Activated CD8-positive, alpha-beta T cell treated with anti-CD3 and anti-CD28 coated beads, Interleukin-2, amount 10 ng/mL, durations not matched to agents 7 days and 5 days (primary cell): ENCODE measurements at regions not wholly inside any gene's neighbourhood (a gene's known extent, or its start where the extent isn't known, plus 50 kb on each side); places are given as distances from the start of the nearest gene placed in this dataset.

Experiments
- ATAC-seq: fragments of 150-1000 bp; cut with Tn5 transposase; one replicate; pipeline ENCODE4 v1.10.0; 2021; ENCODE audit warnings: moderate library complexity
- CTCF ChIA-PET: fragments of 350-600 bp; sonication (Branson Sonifier 250); formaldehyde crosslinking; loops from one replicate; lab custom pipeline; 2021; ENCODE audit warnings: antibody characterized with exemption; lab: Charles Lee
- POLR2A ChIA-PET: fragments of 350-600 bp; sonication (Branson Sonifier 250); formaldehyde crosslinking; loops from one replicate; lab custom pipeline; 2021; ENCODE audit warnings: antibody characterized with exemption; lab: Charles Lee
- DNase-seq: peaks from one replicate; pipeline ENCODE4 v3.0.0-alpha.2; 2020
- H3K27ac Mint-ChIP-seq: one replicate; pipeline ENCODE4 v1.8.0; 2021; ENCODE audit warnings: mild to moderate bottlenecking, mixed read lengths
- H3K27me3 Mint-ChIP-seq: one replicate; pipeline ENCODE4 v1.8.0; 2021; ENCODE audit warnings: low read depth, mixed read lengths
- H3K36me3 Mint-ChIP-seq: one replicate; pipeline ENCODE4 v1.8.0; 2021; ENCODE audit warnings: low read depth, mixed read lengths
- H3K4me1 Mint-ChIP-seq: one replicate; pipeline ENCODE4 v1.8.0; 2021; ENCODE audit warnings: low read depth, mixed read lengths
- H3K4me3 Mint-ChIP-seq: one replicate; pipeline ENCODE4 v1.8.0; 2021; ENCODE audit warnings: mild to moderate bottlenecking, mixed read lengths
- H3K9me3 Mint-ChIP-seq: one replicate; pipeline ENCODE4 v1.8.0; 2022; ENCODE audit warnings: mixed read lengths; ENCODE audit not compliant: insufficient read depth

GRCh38 chr4:184937030-184937710 is 81.1 kb upstream of the HELT start:
- Mint-ChIP-seq H3K9me3 (no peaks in the 10 kb centered on the region), H3K27ac (no peak overlapping the region), H3K4me3 (no peak overlapping the region), H3K4me1 (peaks cover 7% of the 10 kb centered on the region), H3K36me3 (no peaks in the 10 kb centered on the region), H3K27me3 (peaks cover 30% of the 10 kb centered on the region)
- ChIA-PET POLR2A (no interaction called here), CTCF (interaction anchor here (0.7 kb wide), 1 partner anchor 112 kb away, joined by 3 read pairs; no protein-coding TSS in a partner anchor)
- ATAC-seq, result no peak
- no peak for DNase-seq

GRCh38 chr4:184937745-184938144 is 80.5 kb upstream of the HELT start:
- H3K27me3 Mint-ChIP-seq, result peaks cover 30% of the 10 kb centered on the region
- H3K9me3 Mint-ChIP-seq, result no peaks in the 10 kb centered on the region
- CTCF ChIA-PET, result no interaction called here
- H3K36me3 Mint-ChIP-seq, result no peaks in the 10 kb centered on the region
- POLR2A ChIA-PET, result no interaction called here
- peaks cover 2% of the 10 kb centered on the region for H3K4me1 Mint-ChIP-seq
- H3K27ac Mint-ChIP-seq, result no peak overlapping the region
- ATAC-seq, result no peak
- H3K4me3 Mint-ChIP-seq, result no peak overlapping the region
- DNase-seq, result no peak

- ChIA-PET CTCF (no interaction called here), POLR2A (no interaction called here)
- ATAC-seq (no peak), DNase-seq (no peak)
- no peaks in the 10 kb centered on the region for H3K4me1 Mint-ChIP-seq
- no peak overlapping the region for H3K4me3 Mint-ChIP-seq
- no peaks in the 10 kb centered on the region for H3K9me3 Mint-ChIP-seq
- no peak overlapping the region for H3K27ac Mint-ChIP-seq
- H3K27me3 Mint-ChIP-seq, result peaks cover 30% of the 10 kb centered on the region
- no peaks in the 10 kb centered on the region for H3K36me3 Mint-ChIP-seq
Measured at GRCh38 chr4:184938871-184939270, 79.4 kb upstream of the HELT start.

- Mint-ChIP-seq H3K36me3 (no peaks in the 10 kb centered on the region), H3K9me3 (no peaks in the 10 kb centered on the region), H3K27ac (no peak overlapping the region), H3K4me1 (no peaks in the 10 kb centered on the region), H3K4me3 (no peak overlapping the region), H3K27me3 (peaks cover 24% of the 10 kb centered on the region)
- no peak for ATAC-seq
- CTCF ChIA-PET, result no interaction called here
- POLR2A ChIA-PET, result no interaction called here
- DNase-seq, result no peak
Measured at GRCh38 chr4:184939978-184940377, 78.3 kb upstream of the HELT start.

- no peaks in the 10 kb centered on the region for H3K36me3 Mint-ChIP-seq
- ChIA-PET POLR2A (interaction anchor here (0.5 kb wide), 1 partner anchor 9 kb away, joined by 3 read pairs; no protein-coding TSS in a partner anchor), CTCF (no interaction called here)
- no peak overlapping the region for H3K4me3 Mint-ChIP-seq
- no peak overlapping the region for H3K27ac Mint-ChIP-seq
- H3K27me3 Mint-ChIP-seq, result peaks cover 25% of the 10 kb centered on the region
- ATAC-seq, result no peak
- H3K9me3 Mint-ChIP-seq, result no peaks in the 10 kb centered on the region
- no peak for DNase-seq
- no peaks in the 10 kb centered on the region for H3K4me1 Mint-ChIP-seq
Measured at GRCh38 chr4:184940500-184940899, 77.8 kb upstream of the HELT start.

GRCh38 chr4:184941671-184942418 is 76.4 kb upstream of the HELT start:
- H3K4me1 Mint-ChIP-seq, result no peaks in the 10 kb centered on the region

GRCh38 chr4:184942444-184943425 is 75.6 kb upstream of the HELT start:
- no peaks in the 10 kb centered on the region for H3K9me3 Mint-ChIP-seq

More at GRCh38 chr4:184941671-184942418, 76.4 kb upstream of the HELT start:
- no peak overlapping the region for H3K4me3 Mint-ChIP-seq
- ATAC-seq (no peak), DNase-seq (no peak)
- peaks cover 30% of the 10 kb centered on the region for H3K27me3 Mint-ChIP-seq
- H3K9me3 Mint-ChIP-seq, result no peaks in the 10 kb centered on the region
- H3K27ac Mint-ChIP-seq, result no peak overlapping the region
- no peaks in the 10 kb centered on the region for H3K36me3 Mint-ChIP-seq
- ChIA-PET POLR2A (no interaction called here), CTCF (no interaction called here)

GRCh38 chr4:184949020-184949419 is 69.3 kb upstream of the HELT start:
- ATAC-seq, result no peak
- POLR2A ChIA-PET, result no interaction called here
- Mint-ChIP-seq H3K36me3 (no peaks in the 10 kb centered on the region), H3K4me3 (no peak overlapping the region), H3K27me3 (peaks cover 32% of the 10 kb centered on the region), H3K9me3 (no peaks in the 10 kb centered on the region), H3K4me1 (no peaks in the 10 kb centered on the region), H3K27ac (no peak overlapping the region)
- CTCF ChIA-PET, result no interaction called here
- DNase-seq, result no peak

More at GRCh38 chr4:184942444-184943425, 75.6 kb upstream of the HELT start:
- no peak overlapping the region for H3K4me3 Mint-ChIP-seq
- H3K27me3 Mint-ChIP-seq, result peaks cover 32% of the 10 kb centered on the region
- H3K27ac Mint-ChIP-seq, result no peak overlapping the region
- ChIA-PET POLR2A (no interaction called here), CTCF (no interaction called here)
- DNase-seq (no peak), ATAC-seq (no peak)
- H3K36me3 Mint-ChIP-seq, result no peaks in the 10 kb centered on the region
- no peaks in the 10 kb centered on the region for H3K4me1 Mint-ChIP-seq

GRCh38 chr4:184950117-184950830 is 68.0 kb upstream of the HELT start:
- no peaks in the 10 kb centered on the region for H3K36me3 Mint-ChIP-seq
- ChIA-PET POLR2A (no interaction called here), CTCF (no interaction called here)
- H3K9me3 Mint-ChIP-seq, result no peaks in the 10 kb centered on the region
- no peak for DNase-seq
- ATAC-seq, result no peak
- no peak overlapping the region for H3K27ac Mint-ChIP-seq
- H3K4me3 Mint-ChIP-seq, result no peak overlapping the region
- peaks cover 27% of the 10 kb centered on the region for H3K27me3 Mint-ChIP-seq
- no peaks in the 10 kb centered on the region for H3K4me1 Mint-ChIP-seq

- H3K9me3 Mint-ChIP-seq, result no peaks in the 10 kb centered on the region
- POLR2A ChIA-PET, result no interaction called here
- peaks cover 24% of the 10 kb centered on the region for H3K27me3 Mint-ChIP-seq
- H3K36me3 Mint-ChIP-seq, result no peaks in the 10 kb centered on the region
- CTCF ChIA-PET, result no interaction called here
- H3K4me1 Mint-ChIP-seq, result no peaks in the 10 kb centered on the region
- H3K27ac Mint-ChIP-seq, result no peak overlapping the region
- DNase-seq, result no peak
- H3K4me3 Mint-ChIP-seq, result no peak overlapping the region
- ATAC-seq, result no peak
Measured at GRCh38 chr4:184950926-184951325, 67.4 kb upstream of the HELT start.

- no peaks in the 10 kb centered on the region for H3K36me3 Mint-ChIP-seq
- H3K27me3 Mint-ChIP-seq, result peaks cover 19% of the 10 kb centered on the region
- no peak overlapping the region for H3K4me3 Mint-ChIP-seq
- CTCF ChIA-PET, result no interaction called here
- H3K9me3 Mint-ChIP-seq, result no peaks in the 10 kb centered on the region
- no peaks in the 10 kb centered on the region for H3K4me1 Mint-ChIP-seq
- H3K27ac Mint-ChIP-seq, result no peak overlapping the region
- no peak for ATAC-seq
- POLR2A ChIA-PET, result no interaction called here
- no peak for DNase-seq
Measured at GRCh38 chr4:184951668-184952160, 66.6 kb upstream of the HELT start.
